ENCODE measurements at regions not wholly inside any gene's neighbourhood (a gene's known extent, or its start where the extent isn't known, plus 50 kb on each side); places are given as distances from the start of the nearest gene placed in this dataset.
"Not testable (repeated sequence)": the region's sequence is repeated elsewhere in the genome, so short reads cannot be mapped to it uniquely, and the experiment has no call there.

DNA sequence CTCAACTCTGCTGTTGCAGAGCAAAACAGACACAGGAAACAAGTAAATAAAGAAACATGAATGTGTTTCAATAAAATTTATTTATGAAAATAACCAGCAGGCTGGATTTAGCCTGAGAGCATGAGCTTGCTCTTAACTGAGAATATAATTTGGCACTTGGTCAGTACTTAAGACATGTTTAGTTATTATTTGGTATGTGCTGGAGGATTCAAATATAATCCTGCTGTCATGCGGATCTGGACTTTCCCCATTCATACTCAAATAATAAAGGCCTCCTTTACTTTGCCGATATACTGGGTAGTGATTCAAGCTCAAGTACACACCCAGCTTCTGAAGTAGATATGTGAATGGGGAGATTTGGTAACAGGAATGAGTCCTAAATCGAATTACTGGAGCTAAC is 465.5 kb upstream of the HS3ST1 start:
- DNase-seq: no peak

DNA sequence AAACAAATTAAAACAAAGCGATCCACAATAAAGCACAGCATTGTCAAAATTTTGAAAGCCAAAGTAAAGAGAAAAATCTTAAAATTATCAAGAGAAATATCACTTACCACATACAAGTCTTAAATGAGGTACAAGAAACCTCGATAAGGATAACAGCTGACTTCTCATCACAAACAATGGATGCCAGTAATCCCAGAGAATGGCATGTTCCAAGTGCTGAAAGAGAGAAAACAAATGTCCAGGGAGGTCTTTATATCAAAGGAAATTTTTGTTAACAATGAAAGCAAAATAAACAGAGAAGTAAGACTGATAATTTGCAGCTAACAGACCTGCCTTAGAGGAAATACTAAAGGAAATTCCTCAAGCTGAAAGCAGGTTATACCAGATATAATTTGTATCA is 460.4 kb upstream of the HS3ST1 start:
- DNase-seq: no peak

DNA sequence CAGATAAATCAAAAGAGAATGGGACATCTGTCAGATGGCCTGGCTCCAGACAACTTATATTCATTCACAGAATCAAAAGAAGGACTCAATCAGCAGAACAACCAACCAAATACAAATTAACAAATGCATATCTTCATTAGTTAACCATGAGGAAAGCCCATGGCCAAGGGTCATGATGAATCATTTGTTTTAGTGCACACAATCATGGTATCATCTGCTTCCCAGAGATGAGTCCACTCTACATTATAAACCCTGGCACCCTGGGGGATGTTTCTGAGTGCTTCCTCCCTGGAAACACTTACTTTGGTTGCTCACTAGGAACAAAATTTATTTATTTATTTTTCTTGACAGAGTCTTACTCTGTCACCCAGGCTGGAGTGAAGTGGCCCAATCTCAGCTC is 453.3 kb upstream of the HS3ST1 start:
- no peak for DNase-seq

DNA sequence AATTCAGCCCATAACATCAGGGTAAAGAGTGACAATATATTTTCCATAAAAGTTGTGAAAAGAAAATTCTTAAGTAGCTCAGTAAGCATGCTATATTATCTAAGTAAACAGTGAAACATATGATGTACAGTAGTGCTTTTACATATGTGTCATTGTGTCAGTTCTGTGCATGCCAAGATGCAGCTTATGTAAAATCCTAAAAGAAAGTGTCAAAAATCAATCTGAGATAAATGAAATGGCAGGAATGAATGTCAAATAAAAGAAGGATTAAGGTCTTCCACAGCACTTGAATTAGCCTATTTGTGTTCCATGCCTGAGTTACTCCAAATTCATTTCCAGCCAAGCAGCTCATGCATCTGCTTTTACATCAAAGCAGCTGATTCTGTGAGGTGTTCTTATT is 452.7 kb upstream of the HS3ST1 start:
- no peak for DNase-seq

DNA sequence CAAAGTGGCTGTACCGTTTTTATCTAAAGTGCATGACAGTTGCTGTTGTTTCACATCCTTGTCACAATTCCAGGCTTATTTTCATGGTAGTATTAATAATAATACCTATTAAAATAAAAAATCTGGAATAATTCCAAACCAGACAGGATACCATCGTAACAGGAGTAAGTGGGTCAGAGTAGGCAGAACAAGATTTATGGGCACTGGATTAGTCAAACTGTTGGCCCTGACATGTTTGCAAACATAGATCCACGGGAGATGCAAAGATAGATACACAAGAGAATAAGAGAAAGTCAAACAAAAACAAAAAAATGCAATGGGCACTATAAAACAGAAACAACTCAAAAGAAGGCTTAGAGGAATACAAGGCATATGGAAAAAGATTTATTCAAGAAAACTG is 449.5 kb upstream of the HS3ST1 start:
- DNase-seq: no peak

DNA sequence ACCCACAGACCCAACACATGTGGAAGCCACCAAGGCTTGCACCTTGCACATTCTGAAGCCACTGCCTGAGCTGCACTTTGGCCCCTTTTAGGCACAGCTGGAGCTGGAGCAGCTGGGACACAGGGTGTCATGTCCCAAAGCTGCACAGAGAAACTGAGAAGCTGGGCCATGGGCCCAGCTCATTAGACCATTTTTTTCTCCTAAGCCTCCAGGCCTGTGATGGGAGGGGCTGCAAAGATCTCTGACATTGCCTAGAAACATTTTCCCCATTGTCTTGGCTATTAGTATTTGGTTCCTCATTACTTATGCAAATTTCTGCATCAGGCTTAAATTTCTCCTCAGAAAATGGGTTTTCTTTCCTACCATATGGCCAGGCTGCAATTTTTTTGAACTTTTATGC is 447.4 kb upstream of the HS3ST1 start:
- DNase-seq: no peak

DNA sequence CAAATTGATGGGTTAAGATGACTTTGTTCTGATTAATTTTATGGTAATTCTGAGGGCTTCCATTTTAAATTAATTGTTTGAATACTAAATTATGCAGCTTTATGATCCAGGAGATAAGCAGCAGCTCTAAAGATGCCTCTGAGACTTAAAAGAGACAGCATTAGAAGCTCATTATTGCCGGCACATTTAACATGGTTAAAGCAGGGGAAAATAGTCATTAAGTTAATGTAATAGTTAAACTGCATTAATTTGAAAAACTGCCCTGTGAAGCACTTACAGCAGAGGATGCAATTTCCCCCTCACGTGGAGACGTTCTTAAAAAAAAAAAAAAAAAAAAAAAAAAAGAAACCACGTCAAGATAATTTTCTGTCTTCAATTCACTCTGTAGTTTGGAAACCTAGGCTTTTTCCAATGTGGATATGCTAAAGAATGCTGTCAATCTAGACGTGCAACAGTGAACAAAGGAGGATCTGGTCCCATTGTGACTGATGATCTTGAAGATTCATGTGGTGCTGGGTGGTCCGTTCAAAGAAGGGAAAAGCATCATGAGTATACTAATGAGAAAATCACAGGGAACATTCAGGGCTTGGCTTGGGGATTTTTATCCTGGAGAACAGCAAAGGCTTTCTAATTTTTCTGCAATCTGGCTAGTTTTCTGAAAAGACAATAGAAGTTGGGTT is 440.6 kb upstream of the HS3ST1 start:
- DNase-seq: no peak

DNA sequence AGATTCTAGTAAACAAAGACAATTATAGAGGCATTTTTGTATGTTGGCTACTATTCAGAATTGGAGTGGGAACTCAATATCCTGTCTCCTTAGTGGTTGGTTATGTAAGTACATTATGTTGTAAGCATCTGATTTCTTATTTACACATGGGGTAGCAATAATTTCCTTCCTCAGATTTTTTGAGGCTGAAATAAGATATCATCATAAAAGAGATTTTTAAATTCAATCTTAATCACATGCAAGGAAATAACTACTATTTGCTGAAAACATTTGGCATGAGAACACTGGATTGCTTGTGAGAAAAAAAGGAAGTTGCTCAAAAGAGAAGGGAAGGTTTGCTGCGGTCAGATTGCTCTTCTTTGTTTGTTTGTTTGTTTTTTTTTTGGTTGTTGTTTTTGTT is 437.7 kb upstream of the HS3ST1 start:
- DNase-seq: no peak

DNA sequence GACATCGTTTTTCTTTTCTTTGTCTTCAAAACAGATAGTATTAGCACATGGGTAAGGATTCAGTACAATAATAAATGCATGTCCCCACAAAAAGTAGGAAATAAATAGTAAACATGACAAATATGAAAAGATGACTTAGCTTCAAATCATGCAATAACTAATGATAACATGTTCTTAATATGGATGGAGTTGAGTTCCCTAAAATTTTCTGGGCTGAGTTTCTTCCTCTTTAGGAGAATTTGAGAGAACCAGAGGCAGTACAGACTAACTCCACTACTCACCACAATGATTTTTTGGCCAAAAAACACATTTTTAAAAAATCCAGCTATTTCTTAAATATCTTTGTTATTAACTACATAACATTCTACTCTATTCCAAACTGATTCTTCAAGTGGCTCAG is 432.3 kb upstream of the HS3ST1 start:
- no peak for DNase-seq

DNA sequence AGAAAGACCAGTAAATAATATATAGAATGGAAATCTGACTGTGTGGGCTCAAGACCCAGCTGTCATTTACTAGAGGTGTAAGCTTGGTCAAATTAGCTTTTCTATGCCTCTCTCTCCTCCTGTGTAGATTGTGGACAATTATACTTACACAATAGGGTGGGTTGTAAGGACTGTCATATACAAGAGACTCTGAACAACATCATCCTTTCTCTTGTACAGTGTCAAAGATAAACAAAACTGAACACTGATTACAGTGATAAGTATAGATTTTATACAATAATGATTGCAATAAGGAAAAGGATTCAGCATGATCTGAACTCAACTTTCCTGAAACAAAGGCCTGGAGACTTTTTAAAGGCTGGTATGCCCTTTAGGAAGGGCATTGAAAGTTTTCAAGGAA is 429.2 kb upstream of the HS3ST1 start:
- no peak for DNase-seq

DNA sequence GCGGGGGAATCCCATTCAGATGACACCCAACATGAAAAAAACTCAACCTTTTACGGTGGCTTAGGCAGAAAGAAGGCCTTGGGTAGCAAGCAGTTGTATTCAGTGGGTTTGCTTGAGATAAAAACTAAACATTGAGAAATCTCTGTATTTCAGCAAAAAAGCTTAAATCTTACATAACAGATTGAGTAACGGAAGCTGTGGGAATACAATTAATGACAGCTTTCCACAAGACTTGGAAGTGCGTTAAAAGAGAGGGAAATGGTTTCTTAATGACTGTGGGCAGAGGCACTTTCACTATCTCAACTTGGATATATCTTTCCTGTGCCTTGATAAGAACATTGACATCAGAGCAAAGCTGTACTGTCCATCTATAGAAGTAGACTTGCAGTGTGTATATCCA is 418.5 kb upstream of the HS3ST1 start:
- DNase-seq: no peak

DNA sequence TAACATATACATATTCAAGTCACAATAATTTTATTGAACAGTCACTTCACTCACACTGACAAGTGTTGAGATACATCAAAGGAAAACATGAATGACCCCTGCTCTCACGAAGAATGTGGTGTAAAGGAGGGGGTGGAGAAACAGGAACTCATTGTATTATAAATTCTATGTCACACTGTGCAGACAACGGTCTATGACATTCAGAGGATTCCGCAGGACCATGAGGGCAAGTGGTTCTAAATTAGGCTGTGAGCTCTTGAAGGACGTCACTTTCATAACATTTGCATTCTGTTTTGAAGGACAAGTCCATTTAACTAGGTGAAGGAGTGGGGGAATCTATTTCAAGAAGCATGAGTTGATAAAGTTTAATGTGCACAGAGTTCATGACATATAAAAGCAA is 415.2 kb upstream of the HS3ST1 start:
- DNase-seq: no peak

DNA sequence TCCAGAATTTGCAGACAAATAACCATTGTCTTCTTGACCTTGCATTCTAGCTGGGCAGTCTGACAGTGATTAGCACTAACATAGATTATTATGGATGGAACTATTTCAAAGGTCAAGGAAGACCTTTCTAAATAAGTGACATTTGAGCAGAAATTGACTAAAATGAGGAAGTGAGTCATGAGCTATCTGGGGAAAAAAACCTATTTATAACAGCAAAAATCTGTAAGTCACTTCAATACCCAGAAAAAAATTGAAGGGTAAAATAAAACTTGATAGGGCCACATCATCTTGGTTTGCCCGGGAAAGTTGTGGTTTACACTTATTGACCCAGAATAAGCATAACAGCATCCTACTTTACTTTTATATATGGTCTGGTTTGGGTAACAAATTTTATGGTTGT is 414.6 kb upstream of the HS3ST1 start:
- no peak for DNase-seq

DNA sequence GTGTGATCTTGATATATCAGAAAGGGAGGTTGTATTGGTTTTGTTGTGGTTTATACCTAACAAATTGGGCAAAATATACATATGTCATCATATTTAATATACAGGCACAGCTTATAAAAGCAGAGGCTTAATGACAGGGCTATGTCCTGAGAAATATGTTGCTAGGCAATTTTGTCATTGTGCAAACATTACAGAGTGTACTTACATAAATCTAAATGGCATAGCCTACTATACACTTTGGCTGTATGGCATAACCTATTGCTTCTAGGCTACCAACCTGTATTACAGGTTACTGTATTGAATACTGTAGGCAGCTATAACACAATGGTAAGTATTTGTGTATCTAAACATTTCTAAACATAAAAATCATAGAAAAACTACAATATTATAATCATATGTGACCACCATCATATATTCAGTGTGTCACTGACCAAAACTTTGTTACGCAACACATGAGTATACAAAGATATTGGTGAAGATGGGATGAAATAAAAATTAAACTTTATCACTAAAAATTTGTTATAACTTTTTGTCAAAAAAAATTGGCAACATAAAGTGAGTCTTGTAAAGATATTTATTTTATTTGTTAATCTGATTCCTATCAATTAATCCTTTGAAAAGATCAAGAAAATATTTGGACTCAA is 414.0 kb upstream of the HS3ST1 start:
- DNase-seq: no peak

DNA sequence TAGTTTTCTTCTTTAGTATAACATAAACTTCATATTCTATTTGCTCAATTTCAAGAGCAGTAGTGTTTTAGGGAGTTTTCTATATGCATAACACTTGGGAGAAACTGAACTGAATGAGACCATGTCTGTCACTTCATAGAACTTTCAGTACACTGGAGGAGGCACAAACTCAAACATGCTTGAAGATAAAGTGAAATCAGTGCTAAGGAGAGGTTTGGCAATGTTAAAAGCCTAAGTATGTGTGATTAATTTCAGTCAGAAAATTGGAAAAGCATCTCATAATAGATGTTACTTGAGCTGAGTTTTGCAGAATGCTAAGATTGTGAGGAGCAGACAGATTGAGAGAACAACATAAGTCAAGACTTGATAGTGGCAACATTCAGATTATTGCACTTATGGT is 411.2 kb upstream of the HS3ST1 start:
- DNase-seq: no peak

DNA sequence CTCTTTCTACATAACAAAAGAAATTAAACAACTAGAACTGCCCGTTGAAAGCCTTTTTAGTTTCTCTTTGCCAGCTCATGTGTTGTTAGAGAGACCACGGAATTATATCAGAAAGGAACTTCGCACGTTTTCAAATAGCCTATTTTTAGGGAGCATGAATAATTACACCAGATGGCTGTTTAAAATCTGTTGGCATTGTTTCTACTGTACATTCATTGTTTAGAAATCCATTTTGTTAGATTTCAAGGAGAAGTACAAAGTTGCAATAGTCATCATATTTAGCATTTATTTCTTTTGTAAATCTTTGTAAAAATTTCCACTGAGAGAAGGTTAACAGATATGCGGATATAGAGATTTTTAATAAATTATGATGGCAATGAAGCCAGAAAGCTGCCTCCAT is 403.0 kb upstream of the HS3ST1 start:
- no peak for DNase-seq

DNA sequence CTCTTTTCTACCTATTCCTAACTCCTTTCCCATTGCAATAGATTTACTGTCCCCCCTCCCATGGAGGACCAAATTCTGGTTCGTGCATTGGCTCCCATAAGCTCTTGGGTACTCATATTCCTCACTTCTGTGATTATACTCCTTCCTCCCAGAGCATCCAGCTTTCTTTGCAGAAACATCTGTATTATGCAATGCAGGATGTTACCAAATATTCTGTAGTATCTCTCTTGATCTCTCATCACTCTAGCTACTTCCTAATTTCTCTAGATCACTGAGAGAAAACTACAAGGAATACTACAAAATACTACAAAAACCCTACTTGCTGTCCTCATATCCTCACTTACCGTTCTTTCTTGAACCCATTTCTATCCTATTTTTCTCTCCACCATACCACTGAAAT is 395.9 kb upstream of the HS3ST1 start:
- no peak for DNase-seq

DNA sequence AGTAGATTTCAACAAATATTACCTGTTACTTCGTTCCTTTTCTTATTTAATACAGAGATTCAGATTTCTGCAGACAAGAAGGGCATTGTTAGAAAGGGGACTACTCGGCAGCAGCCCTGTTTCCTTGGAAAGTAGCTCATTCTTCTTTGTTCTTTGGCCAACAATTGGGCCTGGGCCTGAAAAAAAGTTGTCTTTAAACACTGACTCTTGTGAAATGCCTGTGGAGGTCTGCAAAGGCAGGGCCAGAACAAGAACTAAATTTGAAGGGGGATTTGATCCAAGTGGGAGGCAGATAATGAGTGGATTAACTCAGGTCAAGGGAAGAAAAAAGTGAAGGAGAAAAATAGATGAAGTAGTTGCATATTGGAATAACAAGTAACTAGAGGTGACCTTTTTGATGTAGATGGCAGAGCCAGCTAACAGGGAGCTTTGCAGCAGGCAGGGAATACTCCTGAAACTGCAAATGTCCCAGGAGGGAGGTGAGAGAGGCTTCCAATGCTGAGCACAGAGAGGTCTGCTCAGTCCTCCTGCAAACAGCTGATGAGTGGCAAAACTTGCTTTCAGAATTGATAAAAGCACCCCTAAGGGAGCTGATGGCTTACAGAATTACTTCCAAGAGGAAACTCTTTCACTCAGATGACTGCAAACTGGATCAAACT is 393.2 kb upstream of the HS3ST1 start:
- no peak for DNase-seq

DNA sequence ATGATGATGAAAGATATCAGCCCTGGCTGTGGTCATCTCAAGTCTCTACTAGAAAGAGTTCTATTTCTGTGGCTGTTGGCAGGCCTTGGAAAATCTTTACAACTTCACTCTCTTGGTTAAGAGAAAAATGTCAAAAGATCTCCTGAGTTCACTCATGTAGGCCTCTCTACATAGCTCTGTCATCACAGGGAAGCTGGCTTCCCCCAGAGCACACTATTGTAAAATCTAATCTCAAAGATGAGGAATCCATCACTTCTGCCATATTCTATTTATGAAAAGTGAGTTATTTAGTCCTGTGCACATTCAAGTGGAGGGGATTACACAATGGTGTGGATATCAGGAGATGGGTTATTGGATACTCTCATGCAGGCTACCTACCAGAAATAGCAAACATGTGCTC is 388.4 kb upstream of the HS3ST1 start:
- DNase-seq: no peak

DNA sequence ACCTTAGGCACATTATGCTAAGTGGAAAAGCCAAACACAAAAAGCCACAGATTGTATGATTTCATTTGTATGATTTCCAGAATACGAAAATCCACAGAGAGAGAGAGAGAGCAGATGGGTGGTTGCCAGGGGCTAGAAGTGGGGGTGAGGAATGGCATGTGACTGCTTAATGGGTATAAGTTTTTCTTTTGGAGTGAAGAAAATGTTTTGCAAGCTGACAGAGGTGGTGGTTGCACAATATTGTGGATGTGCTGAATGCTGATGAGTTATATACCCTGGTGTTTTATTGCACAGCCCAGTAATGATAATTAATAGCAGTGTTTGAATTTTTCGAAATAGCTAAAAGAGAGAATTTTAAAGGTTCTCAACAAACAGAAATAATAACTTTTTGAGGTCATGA is 386.1 kb upstream of the HS3ST1 start:
- no peak for DNase-seq

DNA sequence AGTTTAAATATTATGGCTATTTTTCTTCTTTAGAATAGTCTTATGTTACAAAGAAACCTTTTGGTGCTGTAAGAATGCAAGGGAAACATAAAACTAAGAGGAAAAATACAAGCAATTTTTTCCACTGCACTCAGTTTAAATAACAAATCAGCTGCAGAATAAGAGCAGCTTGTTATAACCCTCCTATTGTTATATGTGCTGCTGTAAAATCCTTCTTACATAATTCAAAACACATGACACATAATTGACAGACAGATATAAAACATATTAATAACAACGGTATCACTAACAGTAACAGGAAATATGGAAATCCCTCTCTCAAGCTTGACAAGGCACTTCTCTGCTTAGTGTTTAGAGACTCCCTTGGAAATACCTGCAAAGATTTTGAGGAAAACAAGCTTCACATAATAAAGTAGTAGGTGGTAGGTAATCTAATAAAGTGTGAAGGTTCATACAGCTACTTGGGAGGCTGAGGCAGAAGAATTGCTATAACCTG is 385.3 kb upstream of the HS3ST1 start:
- DNase-seq: no peak

DNA sequence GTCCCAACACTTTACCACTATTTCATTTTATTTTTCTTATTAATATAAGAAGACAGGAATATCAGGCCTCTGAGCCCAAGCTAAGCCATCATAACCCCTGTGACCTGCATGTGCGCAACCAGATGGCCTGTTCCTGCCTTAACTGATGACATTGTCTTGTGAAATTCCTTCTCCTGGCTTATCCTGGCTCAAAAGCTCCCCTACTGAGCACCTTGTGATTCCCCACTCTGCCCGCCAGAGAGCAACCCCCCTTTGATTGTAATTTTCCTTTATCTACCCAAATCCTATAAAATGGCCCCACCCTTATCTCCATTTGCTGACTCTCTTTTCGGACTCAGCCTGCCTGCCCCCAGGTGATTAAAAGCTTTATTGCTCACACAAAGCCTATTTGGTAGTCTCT is 382.8 kb upstream of the HS3ST1 start:
- DNase-seq: not testable (repeated sequence)

DNA sequence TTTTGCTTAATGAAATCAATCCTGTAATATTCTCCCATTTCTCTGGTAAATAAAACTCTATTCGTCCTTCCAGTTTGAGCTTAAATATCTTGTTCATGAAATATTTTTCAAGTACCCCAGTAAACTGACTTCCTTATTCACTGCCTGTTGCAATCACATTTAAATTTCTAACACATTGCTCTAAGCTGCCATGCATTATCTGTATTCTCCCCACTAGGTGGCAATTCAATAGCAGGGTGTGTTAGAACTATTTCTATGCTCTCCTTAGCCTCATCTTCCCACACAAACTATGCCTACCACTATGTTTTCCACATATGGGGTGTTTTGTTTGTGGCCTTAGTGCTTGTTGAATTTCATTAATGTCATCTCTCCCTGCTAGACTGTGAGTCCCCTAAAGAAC is 377.1 kb upstream of the HS3ST1 start:
- no peak for DNase-seq

All from activated T-cell treated with anti-CD3 and anti-CD28 coated beads, Interleukin-2, amount 50 U/mL, for 1 hour (primary cell).